ENCODE measurements at regions not wholly inside any gene's neighbourhood (a gene's known extent, or its start where the extent isn't known, plus 50 kb on each side); places are given as distances from the start of the nearest gene placed in this dataset.
A peak's percentile ranks its signal among the peaks of the same experiment; 100 is the strongest.

- no peak overlapping the region for H3K9ac ChIP-seq (ENCODE audit: insufficient read depth, low read length, poor library complexity, severe bottlenecking)
Measured at GRCh38 chr6:6746333-6746969, 157.9 kb downstream of the LY86 start.

GRCh38 chr6:6746970-6747338, 158.4 kb downstream of the LY86 start:
- Histone ChIP-seq H2AFZ (ENCODE audit: insufficient read depth, low read depth, low read length, poor library complexity, severe bottlenecking) (peak overlapping the region; percentile 30), H4K20me1 (ENCODE audit: insufficient read depth, low read length) (no peaks in the 10 kb centered on the region), H3K36me3 (replicated peaks in 1 of 2; ENCODE audit: control insufficient read depth in 1 of 2, insufficient read depth in 2 of 2, low read length in 2 of 2) (peaks cover 0 to 19% of the 10 kb centered on the region in 2 donors), H3K9ac (ENCODE audit: insufficient read depth, low read length, poor library complexity, severe bottlenecking) (no peak overlapping the region), H3K27me3 (ENCODE audit: control insufficient read depth in 2 of 2, insufficient read depth in 2 of 2, low read length in 2 of 2) (no peaks in the 10 kb centered on the region), H3K4me1 (ENCODE audit: control insufficient read depth in 1 of 2, insufficient read depth in 2 of 2, low read length in 2 of 2) (peaks cover 39% of the 10 kb centered on the region in 2 donors), H3K9me3 (replicated peaks in 1 of 2; ENCODE audit: control insufficient read depth in 1 of 2, insufficient read depth in 1 of 2, low read length in 2 of 2) (no peaks in the 10 kb centered on the region), H3K4me2 (replicated peaks; ENCODE audit: extremely low read depth, low read length, poor library complexity, severe bottlenecking) (no peak overlapping the region), H3K27ac (ENCODE audit: low read depth in 1 of 2, low read length in 2 of 2) (no peak overlapping the region), H3K79me2 (ENCODE audit: insufficient read depth, low read length) (no peaks in the 10 kb centered on the region), H3K4me3 (replicated peaks in 1 of 3; ENCODE audit: low read depth in 2 of 3, low read length in 3 of 3) (no peak overlapping the region)
- WGBS (ENCODE audit: insufficient coverage), result 100% methylated on average over 3 of the region's 3 CpGs
- no peak for TF ChIP-seq CTCF (IDR thresholded peaks at IDR 0.05)
- no peak for DNase-seq
- peaks cover 19 to 34% of the 10 kb centered on the region in 2 donors for H3K36me3 Mint-ChIP-seq
- peaks cover 0 to 10% (median 5%) of the 10 kb centered on the region in 7 donors for H3K9me3 Mint-ChIP-seq
- H3K4me1 Mint-ChIP-seq, result peaks cover 40% of the 10 kb centered on the region
- peaks cover 0 to 2% (median 2%) of the 10 kb centered on the region in 3 donors for H3K27me3 Mint-ChIP-seq (ENCODE audit: low read depth in 3 of 3)
- no peak overlapping the region for H3K4me3 Mint-ChIP-seq
- H3K27ac Mint-ChIP-seq, result peak overlapping the region in 1 of 7 donors; percentile 37
- intact Hi-C loops (cut with micrococcal nuclease), result loop anchor here in 1 of 2 donors (10.0 kb wide), 1 partner anchor 52 kb away; no protein-coding TSS in a partner anchor

More at GRCh38 chr6:6746333-6746969, 157.9 kb downstream of the LY86 start:
- Histone ChIP-seq H3K4me3 (replicated peaks in 1 of 3; ENCODE audit: low read depth in 2 of 3, low read length in 3 of 3) (no peak overlapping the region), H3K27me3 (ENCODE audit: control insufficient read depth in 2 of 2, insufficient read depth in 2 of 2, low read length in 2 of 2) (no peaks in the 10 kb centered on the region), H3K9me3 (replicated peaks in 1 of 2; ENCODE audit: control insufficient read depth in 1 of 2, insufficient read depth in 1 of 2, low read length in 2 of 2) (no peaks in the 10 kb centered on the region), H2AFZ (ENCODE audit: insufficient read depth, low read depth, low read length, poor library complexity, severe bottlenecking) (peak overlapping the region; percentile 30), H3K36me3 (replicated peaks in 1 of 2; ENCODE audit: control insufficient read depth in 1 of 2, insufficient read depth in 2 of 2, low read length in 2 of 2) (peaks cover 0 to 19% of the 10 kb centered on the region in 2 donors), H3K79me2 (ENCODE audit: insufficient read depth, low read length) (no peaks in the 10 kb centered on the region), H4K20me1 (ENCODE audit: insufficient read depth, low read length) (no peaks in the 10 kb centered on the region), H3K27ac (ENCODE audit: low read depth in 1 of 2, low read length in 2 of 2) (no peak overlapping the region), H3K4me2 (replicated peaks; ENCODE audit: extremely low read depth, low read length, poor library complexity, severe bottlenecking) (no peak overlapping the region), H3K4me1 (ENCODE audit: control insufficient read depth in 1 of 2, insufficient read depth in 2 of 2, low read length in 2 of 2) (peaks cover 34% of the 10 kb centered on the region in 2 donors)
- DNase-seq, result no peak
- peaks cover 35% of the 10 kb centered on the region for H3K4me1 Mint-ChIP-seq
- 70% methylated on average over 14 of the region's 15 CpGs for WGBS (ENCODE audit: insufficient coverage)
- peak overlapping the region in 1 of 2 donors; percentile 6 for H3K4me3 Mint-ChIP-seq
- H3K36me3 Mint-ChIP-seq, result peaks cover 19 to 34% of the 10 kb centered on the region in 2 donors
- intact Hi-C loops (cut with micrococcal nuclease), result loop anchor here in 1 of 2 donors (10.0 kb wide), 1 partner anchor 52 kb away; no protein-coding TSS in a partner anchor
- no peak for TF ChIP-seq CTCF (IDR thresholded peaks at IDR 0.05)
- peaks cover 0 to 2% (median 2%) of the 10 kb centered on the region in 3 donors for H3K27me3 Mint-ChIP-seq (ENCODE audit: low read depth in 3 of 3)
- H3K9me3 Mint-ChIP-seq, result peaks cover 0 to 10% (median 5%) of the 10 kb centered on the region in 7 donors
- peak overlapping the region in 1 of 7 donors; percentile 38 for H3K27ac Mint-ChIP-seq

All from CD14-positive monocyte (primary cell).